SJSA1 (cell line): ENCODE measurements at regions not wholly inside any gene's neighbourhood (a gene's known extent, or its start where the extent isn't known, plus 50 kb on each side); places are given as distances from the start of the nearest gene placed in this dataset.

Experiments
- DNase-seq, 2 experiments: peaks; one replicate each; pipeline ENCODE4 v3.0.0-alpha.2; 2015 to 2020; ENCODE audit warnings: low spot score in 2 of 2, low read depth in 1 of 2
- H3K27ac ChIP-seq: fragments of 250-450 bp; sonication (Bioruptor Pico); 2 replicates; pipeline ENCODE4 v1.5.1; 2020; ENCODE audit warnings: mild to moderate bottlenecking, moderate library complexity
- H3K27me3 ChIP-seq: fragments of 250-450 bp; sonication (Bioruptor Pico); replicated peaks from 2 replicates; pipeline ENCODE4 v1.5.1; 2020; ENCODE audit warnings: mild to moderate bottlenecking, moderate library complexity
- H3K36me3 ChIP-seq: fragments of 250-450 bp; sonication (Bioruptor Pico); 2 replicates; pipeline ENCODE4 v1.5.1; 2020; ENCODE audit warnings: mild to moderate bottlenecking
- H3K4me1 ChIP-seq: fragments of 250-450 bp; sonication (Bioruptor Pico); replicated peaks from 2 replicates; pipeline ENCODE4 v1.6.1; 2021; ENCODE audit warnings: mild to moderate bottlenecking
- H3K4me3 ChIP-seq: fragments of 250-450 bp; sonication (Bioruptor Pico); 2 replicates; pipeline ENCODE4 v1.5.1; 2020; ENCODE audit warnings: mild to moderate bottlenecking
- H3K9me3 ChIP-seq: fragments of 250-450 bp; sonication (Bioruptor Pico); replicated peaks from 2 replicates; pipeline ENCODE4 v1.5.1; 2020; ENCODE audit warnings: mild to moderate bottlenecking

DNA sequence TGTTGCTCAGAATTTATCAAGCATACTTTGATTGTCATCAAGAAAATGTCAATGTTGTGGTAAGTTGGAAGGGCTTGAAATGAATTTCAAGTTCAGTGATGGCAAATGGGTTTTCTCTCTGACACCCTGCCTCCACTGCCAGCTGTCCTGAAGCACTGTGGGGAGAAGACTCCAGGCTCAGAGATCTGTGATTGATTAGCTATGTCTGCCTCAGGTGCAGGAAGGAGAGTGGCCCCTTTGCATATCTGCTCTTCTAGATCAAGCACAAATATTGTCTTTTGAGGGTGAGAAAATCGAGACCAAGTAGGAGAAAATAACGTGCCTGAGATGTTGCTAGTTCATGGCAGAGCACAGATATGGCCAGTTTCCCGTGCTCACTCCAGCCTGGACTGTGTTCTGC lies 178.8 kb upstream of the GLI2 start:
- Histone ChIP-seq H3K9me3 (no peaks in the 10 kb centered on the region), H3K27me3 (no peaks in the 10 kb centered on the region), H3K4me3 (no peak overlapping the region), H3K4me1 (peaks cover 33% of the 10 kb centered on the region), H3K36me3 (no peaks in the 10 kb centered on the region), H3K27ac (no peak overlapping the region)
- DNase-seq: no peak

DNA sequence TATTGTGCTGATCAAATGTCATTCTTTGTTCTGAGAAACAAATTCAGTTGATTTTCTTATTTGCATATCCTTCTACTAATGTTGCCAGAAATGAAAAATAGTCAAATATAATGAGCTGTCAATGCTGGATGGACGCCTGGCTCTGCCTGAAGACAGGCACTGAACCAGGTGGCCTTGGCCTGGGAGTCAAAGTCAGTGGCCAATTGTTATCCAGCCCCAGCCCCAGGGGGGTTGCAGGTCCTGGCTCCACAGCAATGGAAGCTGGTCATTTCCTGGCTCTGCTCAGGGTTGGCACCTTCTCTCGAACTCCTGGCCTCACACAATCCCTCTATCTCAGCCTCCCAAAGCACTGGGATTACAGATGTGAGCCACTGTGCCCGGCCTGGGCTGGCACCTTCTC lies 176.8 kb upstream of the GLI2 start:
- Histone ChIP-seq H3K4me1 (peaks cover 33% of the 10 kb centered on the region), H3K36me3 (no peaks in the 10 kb centered on the region), H3K9me3 (no peaks in the 10 kb centered on the region), H3K27me3 (no peaks in the 10 kb centered on the region), H3K4me3 (no peak overlapping the region), H3K27ac (peak overlapping the region; percentile 87)
- no peak for DNase-seq

DNA sequence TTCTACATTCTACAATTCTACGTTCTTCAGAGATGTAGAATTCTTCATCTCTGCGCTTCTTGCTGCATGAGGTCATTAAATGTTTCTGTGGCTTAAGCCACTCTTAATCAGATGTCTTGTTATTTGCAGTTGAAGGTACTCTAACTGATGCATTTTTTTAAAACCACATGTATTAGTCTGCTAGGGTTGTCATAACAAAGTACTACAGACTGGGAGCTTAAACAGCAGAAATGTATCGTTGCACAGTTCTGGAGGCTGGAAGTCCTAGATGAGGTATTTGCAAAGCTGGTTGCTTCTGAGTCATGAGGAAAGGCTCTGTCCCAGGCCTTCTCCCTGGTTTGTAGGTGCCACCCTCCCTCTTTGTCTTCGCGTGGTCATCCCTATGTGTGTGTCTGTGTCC lies 176.3 kb upstream of the GLI2 start:
- Histone ChIP-seq H3K4me1 (peaks cover 33% of the 10 kb centered on the region), H3K4me3 (no peak overlapping the region), H3K27me3 (no peaks in the 10 kb centered on the region), H3K9me3 (no peaks in the 10 kb centered on the region), H3K27ac (peak overlapping the region; percentile 87), H3K36me3 (no peaks in the 10 kb centered on the region)
- peak; percentile 91 to 92 for DNase-seq

DNA sequence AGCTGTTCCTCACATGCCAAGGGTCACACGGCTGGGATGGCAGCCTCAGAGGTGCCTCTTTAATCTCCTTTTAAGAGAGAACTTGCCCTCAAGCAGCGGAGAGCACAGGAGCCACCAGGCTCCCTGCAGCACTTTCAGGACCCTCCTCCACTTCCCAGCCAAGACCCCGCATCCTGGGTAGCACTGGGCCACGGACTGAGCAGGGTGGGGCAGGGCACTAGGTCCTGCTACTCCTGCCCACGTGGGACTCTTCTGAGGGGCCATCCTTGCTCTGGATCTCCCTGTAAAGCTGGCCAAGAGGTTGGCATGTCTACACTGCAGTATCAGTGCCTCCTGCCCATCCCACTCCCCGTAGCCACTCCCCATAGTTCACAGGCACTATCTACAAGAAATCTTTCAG lies 175.3 kb upstream of the GLI2 start:
- Histone ChIP-seq H3K9me3 (no peaks in the 10 kb centered on the region), H3K27ac (peak overlapping the region; percentile 87), H3K27me3 (no peaks in the 10 kb centered on the region), H3K4me3 (no peak overlapping the region), H3K4me1 (peaks cover 33% of the 10 kb centered on the region), H3K36me3 (no peaks in the 10 kb centered on the region)
- DNase-seq: peak in 1 of 2 experiments; percentile 13

DNA sequence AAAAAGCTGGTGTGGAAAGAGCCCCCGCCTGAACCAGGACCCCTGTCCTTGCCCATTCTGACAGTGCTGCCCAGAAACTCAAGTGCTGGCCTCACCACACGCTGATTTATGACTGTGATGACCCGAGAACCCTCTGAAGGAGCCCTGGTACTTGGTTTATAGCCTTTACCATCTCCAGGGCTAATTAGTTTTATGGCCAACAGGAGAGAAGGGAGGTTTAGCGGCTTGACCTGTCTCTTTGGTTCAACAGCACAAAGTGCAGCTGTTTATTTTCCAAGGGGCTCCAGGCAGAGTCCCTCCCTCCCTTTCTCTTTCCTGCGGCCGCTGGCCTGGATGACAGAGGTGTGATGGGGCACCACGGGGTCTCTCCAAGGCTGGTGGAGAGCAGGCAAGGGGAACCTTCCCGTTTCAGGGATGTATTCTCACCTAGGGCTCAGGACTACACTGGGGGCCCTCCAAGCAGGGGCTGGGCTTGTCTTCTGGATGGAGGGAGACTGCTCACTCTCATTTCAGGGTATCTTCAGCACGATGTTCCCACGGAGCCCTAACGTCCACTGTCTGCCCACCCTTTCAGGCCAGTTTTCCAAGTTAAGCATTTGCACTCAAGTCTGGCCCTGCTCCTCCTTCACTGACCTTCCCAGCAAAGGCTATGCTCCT lies 174.2 kb upstream of the GLI2 start:
- Histone ChIP-seq H3K36me3 (no peaks in the 10 kb centered on the region), H3K27ac (no peak overlapping the region), H3K4me1 (peaks cover 41% of the 10 kb centered on the region), H3K9me3 (no peaks in the 10 kb centered on the region), H3K4me3 (no peak overlapping the region), H3K27me3 (no peaks in the 10 kb centered on the region)
- DNase-seq: no peak

DNA sequence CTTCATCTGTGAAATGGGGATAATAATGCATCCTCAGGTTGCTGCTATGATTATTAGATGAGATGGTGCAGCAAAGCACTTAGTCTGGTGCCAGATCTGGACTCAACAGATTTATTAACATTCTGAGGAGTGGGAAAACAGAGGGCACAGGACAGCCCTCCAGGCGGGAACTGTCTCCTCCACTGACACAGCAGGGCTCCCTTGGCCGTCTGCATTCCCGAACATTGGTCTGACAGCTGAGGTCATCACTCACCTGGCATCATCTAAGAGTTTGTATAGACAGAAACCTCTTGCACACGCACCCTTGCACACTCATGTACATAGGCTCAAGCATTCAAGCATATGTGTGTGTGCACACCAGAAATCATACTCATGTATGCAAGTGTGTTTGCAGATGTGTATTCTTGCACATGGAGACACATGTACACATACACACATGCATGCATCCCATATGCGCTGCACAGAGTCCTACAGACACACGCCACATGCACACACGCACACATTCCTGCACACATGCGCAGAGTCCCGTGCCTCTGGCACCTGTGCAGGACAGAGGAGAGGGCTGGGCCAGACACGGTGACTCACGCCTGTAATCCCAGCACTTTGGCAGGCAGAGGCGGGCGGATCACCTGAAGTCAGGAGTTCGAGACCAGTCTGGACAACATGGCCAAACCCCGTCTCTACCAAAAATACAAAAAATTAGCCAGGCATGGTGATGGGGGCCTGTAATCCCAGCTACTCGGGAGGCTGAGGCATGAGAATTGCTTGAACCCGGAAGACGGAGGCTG lies 173.3 kb upstream of the GLI2 start:
- H3K4me1 ChIP-seq: peaks cover 48% of the 10 kb centered on the region
- H3K36me3 ChIP-seq: no peaks in the 10 kb centered on the region
- no peak for DNase-seq
- no peaks in the 10 kb centered on the region for H3K9me3 ChIP-seq
- no peaks in the 10 kb centered on the region for H3K27me3 ChIP-seq
- H3K27ac ChIP-seq: no peak overlapping the region
- no peak overlapping the region for H3K4me3 ChIP-seq

DNA sequence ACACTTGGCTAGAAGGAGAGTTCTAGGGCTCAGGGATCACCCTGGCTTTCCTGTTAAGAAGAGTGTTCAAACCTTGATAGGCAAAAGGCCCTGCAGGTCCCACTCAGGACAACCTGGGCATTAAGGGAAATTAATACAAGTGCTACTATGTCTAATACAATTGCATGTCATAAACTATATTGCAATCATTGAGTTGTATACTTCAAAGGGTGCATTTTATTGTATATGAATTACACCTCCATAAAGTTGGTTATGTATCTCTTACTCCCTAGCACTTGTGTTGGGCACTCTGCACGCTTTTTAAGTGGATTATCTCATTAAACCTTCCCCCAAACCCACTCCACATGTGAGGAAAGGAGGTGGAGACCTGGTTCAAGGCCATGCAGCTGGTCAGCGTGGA lies 172.1 kb upstream of the GLI2 start:
- H3K9me3 ChIP-seq: no peaks in the 10 kb centered on the region
- H3K36me3 ChIP-seq: no peaks in the 10 kb centered on the region
- H3K4me1 ChIP-seq: peaks cover 40% of the 10 kb centered on the region
- no peak overlapping the region for H3K4me3 ChIP-seq
- DNase-seq: no peak
- H3K27me3 ChIP-seq: no peaks in the 10 kb centered on the region
- H3K27ac ChIP-seq: no peak overlapping the region

DNA sequence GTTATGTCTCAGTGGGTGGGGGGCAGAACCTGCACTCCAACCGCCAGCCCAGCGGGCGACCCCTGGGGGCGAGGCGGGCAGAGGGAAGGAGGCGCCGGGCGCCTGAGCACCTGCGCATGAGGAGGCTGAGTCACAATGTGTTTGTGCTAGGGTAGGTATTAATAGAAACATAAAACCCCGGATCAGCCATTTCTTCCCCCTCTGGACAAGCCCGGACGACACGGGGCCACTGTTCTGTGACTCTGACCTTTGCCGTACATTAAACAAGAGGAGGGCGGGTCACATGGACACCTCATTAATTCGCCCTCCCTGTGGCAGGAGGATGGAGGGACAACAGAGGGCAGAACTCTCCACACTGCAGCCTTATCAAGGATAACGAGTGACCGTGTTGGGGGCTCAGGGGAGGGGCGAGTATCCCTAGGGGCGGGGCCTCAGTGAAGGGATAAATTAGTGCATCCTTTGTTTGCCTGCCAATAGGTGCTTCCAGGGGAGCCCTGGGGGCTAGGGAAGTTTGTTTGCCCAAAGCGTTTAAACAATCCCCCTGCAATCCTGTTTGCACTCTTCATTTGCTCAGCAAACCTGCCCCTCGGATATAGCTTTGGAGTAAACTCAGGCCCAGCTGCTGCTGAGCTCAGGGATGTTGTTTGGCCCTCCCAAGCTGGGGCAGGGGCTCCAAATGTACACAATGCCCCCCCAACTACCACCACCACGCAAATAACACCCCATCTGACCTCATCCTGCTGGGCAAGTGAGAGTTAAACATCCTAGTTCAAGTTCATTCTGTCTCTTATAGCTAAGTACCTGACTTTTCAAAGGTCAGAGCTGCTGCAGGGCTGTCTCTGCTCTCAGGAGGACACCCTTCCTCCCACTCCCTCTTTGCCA lies 171.2 kb upstream of the GLI2 start:
- Histone ChIP-seq H3K9me3 (no peaks in the 10 kb centered on the region), H3K27ac (no peak overlapping the region), H3K27me3 (no peaks in the 10 kb centered on the region), H3K4me1 (peaks cover 34% of the 10 kb centered on the region), H3K4me3 (no peak overlapping the region), H3K36me3 (no peaks in the 10 kb centered on the region)
- no peak for DNase-seq

DNA sequence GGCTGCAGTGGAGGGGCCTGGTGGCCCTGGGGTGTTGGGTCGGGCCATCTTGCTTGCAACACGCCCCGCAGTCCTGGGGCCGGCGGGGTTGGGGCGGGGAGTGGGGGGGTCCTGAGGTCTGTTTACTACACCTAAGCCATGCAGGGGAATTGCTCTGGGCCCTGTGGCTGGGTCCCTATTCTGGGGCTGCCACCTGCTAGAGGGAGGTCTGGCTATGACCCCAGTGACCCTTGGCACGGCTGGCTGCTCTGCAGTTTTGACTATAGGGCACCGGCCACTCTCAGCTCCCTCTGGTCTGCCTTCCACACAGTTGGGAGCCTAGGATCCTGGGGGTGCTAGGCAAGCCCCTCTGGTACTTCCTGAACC lies 170.6 kb upstream of the GLI2 start:
- Histone ChIP-seq H3K4me3 (no peak overlapping the region), H3K27ac (no peak overlapping the region), H3K9me3 (no peaks in the 10 kb centered on the region), H3K36me3 (no peaks in the 10 kb centered on the region), H3K27me3 (no peaks in the 10 kb centered on the region), H3K4me1 (peaks cover 28% of the 10 kb centered on the region)
- DNase-seq: no peak

DNA sequence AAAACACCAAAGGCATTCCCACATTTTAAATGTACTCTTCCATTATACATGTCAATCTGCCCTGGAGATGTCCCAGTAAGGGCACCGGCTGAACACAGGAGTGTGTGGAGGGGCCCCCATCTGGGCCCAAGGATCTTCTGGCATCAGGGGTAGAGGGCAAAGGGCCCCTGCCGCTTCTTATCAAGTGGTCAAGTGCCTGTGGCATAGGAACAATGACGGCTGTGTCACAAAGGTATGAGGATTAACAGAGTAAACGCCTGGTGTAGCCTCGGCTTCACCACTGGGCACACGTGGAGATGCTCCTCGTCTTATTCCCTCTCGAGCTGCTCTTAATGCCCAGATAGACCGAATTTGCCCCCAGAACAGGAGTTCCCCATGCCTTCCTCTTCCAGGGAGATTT lies 169.7 kb upstream of the GLI2 start:
- Histone ChIP-seq H3K27ac (no peak overlapping the region), H3K9me3 (no peaks in the 10 kb centered on the region), H3K27me3 (no peaks in the 10 kb centered on the region), H3K36me3 (no peaks in the 10 kb centered on the region), H3K4me3 (no peak overlapping the region), H3K4me1 (peaks cover 19% of the 10 kb centered on the region)
- DNase-seq: no peak

DNA sequence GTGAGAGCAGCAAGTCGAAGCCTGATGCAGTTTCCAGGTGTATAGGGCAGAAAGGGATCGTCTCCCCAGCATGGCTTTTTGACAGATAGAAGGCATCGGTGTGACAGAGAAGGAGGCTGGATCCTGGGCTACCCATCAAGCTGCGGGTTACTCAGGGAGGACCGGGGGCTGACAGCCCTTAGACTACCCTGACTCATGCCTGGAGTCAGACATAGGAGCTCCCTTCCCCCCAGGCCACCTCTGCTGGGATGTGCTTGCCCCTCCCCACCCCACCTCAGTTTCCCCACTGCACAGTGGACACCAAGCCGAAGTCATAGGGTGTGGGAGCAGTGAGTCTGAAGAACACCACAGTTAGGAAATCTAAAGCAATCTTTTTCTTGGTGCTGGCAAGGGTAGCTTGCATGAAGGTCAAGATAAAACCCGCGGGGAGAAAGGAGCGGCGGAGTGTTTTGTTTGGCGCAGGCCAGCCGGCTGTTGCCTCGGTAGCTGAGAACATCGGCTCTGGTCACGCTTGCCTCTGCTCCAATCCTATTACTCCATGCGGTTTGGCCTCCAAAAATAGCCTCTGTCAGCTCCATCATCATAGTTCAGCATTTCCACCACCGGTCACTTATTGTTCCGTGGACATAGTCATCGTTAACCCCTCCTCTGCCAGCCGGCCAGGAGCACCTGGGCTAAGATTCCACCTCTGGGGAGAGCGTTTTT lies 169.2 kb upstream of the GLI2 start:
- no peak overlapping the region for H3K4me3 ChIP-seq

DNA sequence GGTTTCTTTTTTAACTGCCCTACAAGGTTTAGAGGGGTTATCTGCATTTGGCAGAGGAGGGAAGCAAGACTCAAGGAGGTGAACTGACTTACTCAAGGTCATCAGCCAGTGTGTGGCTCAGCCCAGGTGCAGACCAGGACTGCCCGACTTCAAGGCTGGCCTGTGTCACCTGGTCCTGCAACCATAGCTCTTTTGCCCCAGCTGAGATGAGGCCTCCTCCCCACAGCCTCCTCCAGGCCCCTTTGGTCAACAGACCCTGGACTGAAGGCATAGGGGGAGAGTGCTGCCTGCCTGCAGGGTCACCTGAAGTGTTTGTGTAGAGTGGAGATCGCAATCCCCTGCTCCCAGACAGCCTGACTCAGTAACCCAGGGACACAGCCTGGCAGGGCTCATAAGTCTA lies 168.5 kb upstream of the GLI2 start:
- DNase-seq: no peak
- H3K36me3 ChIP-seq: no peaks in the 10 kb centered on the region
- no peaks in the 10 kb centered on the region for H3K9me3 ChIP-seq
- no peak overlapping the region for H3K27ac ChIP-seq
- H3K4me1 ChIP-seq: peaks cover 15% of the 10 kb centered on the region
- no peaks in the 10 kb centered on the region for H3K27me3 ChIP-seq
- no peak overlapping the region for H3K4me3 ChIP-seq

More for the DNA sequence above, 169.2 kb upstream of the GLI2 start:
- no peaks in the 10 kb centered on the region for H3K27me3 ChIP-seq
- DNase-seq: peak; percentile 55 to 72
- no peaks in the 10 kb centered on the region for H3K9me3 ChIP-seq
- H3K4me1 ChIP-seq: peaks cover 15% of the 10 kb centered on the region
- H3K36me3 ChIP-seq: no peaks in the 10 kb centered on the region
- peak overlapping the region; percentile 10; the same call in 1 of the 2 replicates for H3K27ac ChIP-seq

DNA sequence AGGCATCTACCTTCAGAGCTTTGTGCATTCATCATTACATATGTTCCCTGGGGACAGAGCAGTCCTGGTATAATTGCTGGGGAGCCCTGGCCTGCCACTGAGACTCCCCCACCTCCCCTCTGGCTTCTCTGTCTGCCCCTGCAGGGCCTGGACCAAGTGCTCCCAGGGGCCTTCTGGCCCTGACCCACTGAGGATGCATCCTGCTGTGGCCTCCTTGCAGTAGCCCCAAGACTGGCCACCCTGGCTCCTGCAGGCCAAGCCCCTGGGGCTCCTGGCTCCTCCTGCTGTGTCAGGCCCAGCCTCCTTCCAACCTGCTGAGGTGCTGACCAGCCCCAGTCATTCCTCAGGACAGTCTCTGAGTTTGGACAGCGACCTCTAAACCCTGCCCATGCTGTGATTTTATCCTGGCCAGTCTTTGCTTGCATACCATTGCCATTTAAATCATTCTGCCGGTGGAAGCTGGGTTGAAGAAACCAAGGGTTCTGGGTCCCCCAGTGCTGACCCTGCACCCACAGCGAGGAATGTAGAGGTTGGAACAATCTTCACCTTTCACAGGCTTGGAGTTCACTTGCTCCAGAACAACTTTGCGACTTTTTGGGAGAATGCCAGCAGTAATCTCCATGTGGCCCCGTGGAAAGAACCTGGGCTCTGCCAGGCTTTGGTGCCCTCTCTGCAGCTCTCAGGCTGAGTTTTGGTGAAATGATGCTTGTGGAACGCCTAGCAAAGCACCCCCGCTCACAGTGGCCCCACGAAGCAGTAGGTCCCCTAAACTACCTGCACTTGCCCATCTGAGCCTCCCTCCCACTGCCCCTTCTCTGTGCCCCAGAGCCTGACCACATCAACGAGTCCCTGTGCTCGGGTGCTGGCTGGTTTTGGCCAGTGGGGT lies 167.3 kb upstream of the GLI2 start:
- Histone ChIP-seq H3K27me3 (no peaks in the 10 kb centered on the region), H3K4me1 (peaks cover 15% of the 10 kb centered on the region), H3K27ac (no peak overlapping the region), H3K4me3 (no peak overlapping the region), H3K36me3 (no peaks in the 10 kb centered on the region), H3K9me3 (no peaks in the 10 kb centered on the region)
- no peak for DNase-seq
